HL-60 (cell line): ENCODE measurements at regions not wholly inside any gene's neighbourhood (a gene's known extent, or its start where the extent isn't known, plus 50 kb on each side); places are given as distances from the start of the nearest gene placed in this dataset.

Source experiments
- POLR2AphosphoS5 ChIP-seq: IDR thresholded peaks from 2 replicates; pipeline ENCODE4 v1.6.1; 2012; ENCODE audit warnings: low read depth
- SPI1 ChIP-seq: IDR thresholded peaks from 2 replicates; pipeline ENCODE4 v1.6.1; 2012; ENCODE audit warnings: low read depth, mild to moderate bottlenecking, borderline replicate concordance
- TF ChIP-seq, protein P1 (sequence below): IDR thresholded peaks from one replicate; pipeline ENCODE4 v1.5.1; 2011; ENCODE audit warnings: low read length, control low read depth, inconsistent platforms; ENCODE audit not compliant: insufficient read depth
- TF ChIP-seq, protein P2 (sequence below): IDR thresholded peaks from 2 replicates; pipeline ENCODE4 v1.6.1; 2012; ENCODE audit warnings: low read depth; ENCODE audit not compliant: insufficient replicate concordance

DNA sequence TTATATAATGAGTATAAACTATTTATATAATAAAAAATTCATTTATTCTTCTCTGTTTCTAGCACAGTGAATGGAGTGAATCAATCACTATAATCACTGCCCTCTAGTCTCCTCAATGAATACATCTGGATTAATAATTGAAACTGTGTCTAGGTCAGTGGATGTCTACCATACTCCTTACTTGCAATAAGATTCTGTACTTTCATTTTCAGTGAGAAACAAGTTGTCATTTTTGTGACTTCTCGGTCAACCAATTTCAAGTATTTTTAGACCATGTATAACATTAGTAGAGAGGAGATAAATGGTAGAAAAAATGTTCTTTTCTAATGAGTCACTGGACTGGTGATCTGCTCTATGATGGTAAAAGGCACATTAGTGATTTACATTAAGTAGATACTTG, 799.6 kb upstream of the CHAC2 start:
- TF ChIP-seq, protein P1, sequence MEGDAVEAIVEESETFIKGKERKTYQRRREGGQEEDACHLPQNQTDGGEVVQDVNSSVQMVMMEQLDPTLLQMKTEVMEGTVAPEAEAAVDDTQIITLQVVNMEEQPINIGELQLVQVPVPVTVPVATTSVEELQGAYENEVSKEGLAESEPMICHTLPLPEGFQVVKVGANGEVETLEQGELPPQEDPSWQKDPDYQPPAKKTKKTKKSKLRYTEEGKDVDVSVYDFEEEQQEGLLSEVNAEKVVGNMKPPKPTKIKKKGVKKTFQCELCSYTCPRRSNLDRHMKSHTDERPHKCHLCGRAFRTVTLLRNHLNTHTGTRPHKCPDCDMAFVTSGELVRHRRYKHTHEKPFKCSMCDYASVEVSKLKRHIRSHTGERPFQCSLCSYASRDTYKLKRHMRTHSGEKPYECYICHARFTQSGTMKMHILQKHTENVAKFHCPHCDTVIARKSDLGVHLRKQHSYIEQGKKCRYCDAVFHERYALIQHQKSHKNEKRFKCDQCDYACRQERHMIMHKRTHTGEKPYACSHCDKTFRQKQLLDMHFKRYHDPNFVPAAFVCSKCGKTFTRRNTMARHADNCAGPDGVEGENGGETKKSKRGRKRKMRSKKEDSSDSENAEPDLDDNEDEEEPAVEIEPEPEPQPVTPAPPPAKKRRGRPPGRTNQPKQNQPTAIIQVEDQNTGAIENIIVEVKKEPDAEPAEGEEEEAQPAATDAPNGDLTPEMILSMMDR, result no peak
- TF ChIP-seq POLR2AphosphoS5 (no peak), SPI1 (no peak)
- TF ChIP-seq, protein P2, sequence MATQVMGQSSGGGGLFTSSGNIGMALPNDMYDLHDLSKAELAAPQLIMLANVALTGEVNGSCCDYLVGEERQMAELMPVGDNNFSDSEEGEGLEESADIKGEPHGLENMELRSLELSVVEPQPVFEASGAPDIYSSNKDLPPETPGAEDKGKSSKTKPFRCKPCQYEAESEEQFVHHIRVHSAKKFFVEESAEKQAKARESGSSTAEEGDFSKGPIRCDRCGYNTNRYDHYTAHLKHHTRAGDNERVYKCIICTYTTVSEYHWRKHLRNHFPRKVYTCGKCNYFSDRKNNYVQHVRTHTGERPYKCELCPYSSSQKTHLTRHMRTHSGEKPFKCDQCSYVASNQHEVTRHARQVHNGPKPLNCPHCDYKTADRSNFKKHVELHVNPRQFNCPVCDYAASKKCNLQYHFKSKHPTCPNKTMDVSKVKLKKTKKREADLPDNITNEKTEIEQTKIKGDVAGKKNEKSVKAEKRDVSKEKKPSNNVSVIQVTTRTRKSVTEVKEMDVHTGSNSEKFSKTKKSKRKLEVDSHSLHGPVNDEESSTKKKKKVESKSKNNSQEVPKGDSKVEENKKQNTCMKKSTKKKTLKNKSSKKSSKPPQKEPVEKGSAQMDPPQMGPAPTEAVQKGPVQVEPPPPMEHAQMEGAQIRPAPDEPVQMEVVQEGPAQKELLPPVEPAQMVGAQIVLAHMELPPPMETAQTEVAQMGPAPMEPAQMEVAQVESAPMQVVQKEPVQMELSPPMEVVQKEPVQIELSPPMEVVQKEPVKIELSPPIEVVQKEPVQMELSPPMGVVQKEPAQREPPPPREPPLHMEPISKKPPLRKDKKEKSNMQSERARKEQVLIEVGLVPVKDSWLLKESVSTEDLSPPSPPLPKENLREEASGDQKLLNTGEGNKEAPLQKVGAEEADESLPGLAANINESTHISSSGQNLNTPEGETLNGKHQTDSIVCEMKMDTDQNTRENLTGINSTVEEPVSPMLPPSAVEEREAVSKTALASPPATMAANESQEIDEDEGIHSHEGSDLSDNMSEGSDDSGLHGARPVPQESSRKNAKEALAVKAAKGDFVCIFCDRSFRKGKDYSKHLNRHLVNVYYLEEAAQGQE, result no peak
